ENCODE measurements at regions not wholly inside any gene's neighbourhood (a gene's known extent, or its start where the extent isn't known, plus 50 kb on each side); places are given as distances from the start of the nearest gene placed in this dataset.

DNA sequence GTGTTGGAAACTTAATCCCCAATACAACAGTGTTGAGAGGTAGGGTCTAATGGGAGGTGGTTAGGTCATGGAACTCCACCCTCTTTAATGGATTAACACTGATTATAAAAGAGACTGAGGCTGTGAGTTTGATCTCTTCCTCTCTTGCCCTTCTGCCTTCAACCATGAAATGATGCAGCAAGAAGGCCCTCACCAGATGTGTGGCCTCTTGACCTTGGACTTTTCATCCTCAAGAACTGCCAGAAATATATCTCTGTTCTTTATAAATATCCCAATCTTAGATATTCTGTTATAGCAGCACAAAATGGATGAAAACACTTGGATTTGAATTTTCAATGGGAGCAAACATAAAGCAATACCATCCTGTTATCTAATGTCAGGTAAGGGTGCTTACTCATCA is 67.6 kb downstream of the NMUR2 start:
- TF ChIP-seq, protein P1, sequence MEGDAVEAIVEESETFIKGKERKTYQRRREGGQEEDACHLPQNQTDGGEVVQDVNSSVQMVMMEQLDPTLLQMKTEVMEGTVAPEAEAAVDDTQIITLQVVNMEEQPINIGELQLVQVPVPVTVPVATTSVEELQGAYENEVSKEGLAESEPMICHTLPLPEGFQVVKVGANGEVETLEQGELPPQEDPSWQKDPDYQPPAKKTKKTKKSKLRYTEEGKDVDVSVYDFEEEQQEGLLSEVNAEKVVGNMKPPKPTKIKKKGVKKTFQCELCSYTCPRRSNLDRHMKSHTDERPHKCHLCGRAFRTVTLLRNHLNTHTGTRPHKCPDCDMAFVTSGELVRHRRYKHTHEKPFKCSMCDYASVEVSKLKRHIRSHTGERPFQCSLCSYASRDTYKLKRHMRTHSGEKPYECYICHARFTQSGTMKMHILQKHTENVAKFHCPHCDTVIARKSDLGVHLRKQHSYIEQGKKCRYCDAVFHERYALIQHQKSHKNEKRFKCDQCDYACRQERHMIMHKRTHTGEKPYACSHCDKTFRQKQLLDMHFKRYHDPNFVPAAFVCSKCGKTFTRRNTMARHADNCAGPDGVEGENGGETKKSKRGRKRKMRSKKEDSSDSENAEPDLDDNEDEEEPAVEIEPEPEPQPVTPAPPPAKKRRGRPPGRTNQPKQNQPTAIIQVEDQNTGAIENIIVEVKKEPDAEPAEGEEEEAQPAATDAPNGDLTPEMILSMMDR (IDR thresholded peaks at IDR 0.05; ENCODE audit: low read depth, low read length), result no peak
- no peak for DNase-seq (ENCODE audit: extremely low read depth, low read depth)

DNA sequence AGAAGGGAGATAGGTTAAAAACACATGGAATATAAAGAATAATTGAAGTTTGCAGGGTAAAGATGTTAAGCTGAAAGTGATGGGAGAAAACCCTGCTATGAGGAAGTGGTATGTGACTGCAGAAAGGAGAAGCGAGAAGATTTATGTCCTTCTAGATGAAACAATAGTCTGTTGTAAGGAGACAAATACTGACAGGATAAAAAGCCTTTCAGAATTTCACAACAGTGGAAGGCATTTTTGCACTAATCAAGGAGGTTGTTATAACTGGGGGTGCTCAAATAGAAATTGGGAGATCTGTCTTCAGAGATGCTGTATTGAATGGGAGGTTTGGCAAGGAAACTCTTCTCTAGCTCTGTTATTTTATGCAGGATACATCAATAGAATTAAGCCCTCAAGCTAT is 69.6 kb downstream of the NMUR2 start:
- TF ChIP-seq, protein P1 (IDR thresholded peaks at IDR 0.05; ENCODE audit: low read depth, low read length), result no peak
- no peak for DNase-seq (ENCODE audit: extremely low read depth, low read depth)

DNA sequence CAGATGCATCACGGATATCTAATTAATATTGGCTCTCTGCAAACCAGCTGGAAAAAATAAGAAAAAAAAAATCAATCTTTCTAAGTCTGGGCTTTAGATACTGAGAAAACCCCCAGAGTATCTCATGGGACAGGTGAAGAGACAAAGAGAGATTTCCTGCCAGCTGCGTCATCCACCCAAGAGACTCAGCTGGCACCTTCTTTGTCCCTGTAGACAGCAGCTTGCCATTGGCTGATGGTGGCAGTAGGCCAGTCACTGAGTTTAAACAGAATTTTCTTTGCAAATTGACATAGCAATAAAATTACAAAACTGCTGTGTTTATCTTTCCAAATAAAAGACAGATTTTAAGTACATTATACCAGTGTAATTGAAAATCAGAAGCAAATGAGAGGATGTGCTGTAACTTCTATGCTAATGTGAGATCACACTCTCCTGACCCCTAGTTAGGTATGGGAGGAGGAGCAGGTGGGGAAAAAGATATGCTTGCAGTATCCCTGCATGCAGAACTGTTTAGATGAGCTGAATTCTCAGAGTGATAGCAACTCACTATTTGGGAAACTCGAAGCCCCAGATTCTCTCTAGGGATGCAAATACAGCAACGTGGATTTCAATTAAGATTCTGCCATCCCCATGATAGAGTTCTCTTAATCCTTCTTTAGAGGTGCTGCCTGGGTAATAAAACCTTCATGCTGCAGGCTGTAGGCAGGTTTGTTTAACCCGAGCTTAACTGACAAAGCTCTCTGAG is 72.2 kb downstream of the NMUR2 start:
- TF ChIP-seq, protein P1 (IDR thresholded peaks at IDR 0.05; ENCODE audit: low read depth, low read length), result no peak
- DNase-seq (ENCODE audit: extremely low read depth, low read depth), result no peak

DNA sequence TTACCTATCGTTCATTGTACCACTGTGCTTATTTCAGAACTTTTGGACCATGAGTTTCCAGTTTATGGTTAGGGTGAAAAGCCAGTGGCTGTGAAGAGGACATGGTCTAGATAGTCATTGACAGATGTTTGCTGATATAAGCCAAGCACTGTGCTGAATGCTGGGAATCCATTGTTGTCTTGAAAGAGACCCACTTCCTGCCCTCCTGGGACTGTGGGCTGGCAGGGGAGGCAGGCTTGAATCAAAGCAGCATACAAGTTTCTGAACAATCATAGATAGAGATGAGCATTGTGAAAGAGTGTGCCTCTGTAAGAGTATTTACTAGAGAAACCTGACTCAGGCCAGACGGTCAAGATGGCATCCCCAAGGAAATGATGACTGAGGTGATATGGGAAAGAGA is 73.4 kb downstream of the NMUR2 start:
- TF ChIP-seq, protein P1 (IDR thresholded peaks at IDR 0.05; ENCODE audit: low read depth, low read length), result no peak
- DNase-seq (ENCODE audit: extremely low read depth, low read depth), result no peak

DNA sequence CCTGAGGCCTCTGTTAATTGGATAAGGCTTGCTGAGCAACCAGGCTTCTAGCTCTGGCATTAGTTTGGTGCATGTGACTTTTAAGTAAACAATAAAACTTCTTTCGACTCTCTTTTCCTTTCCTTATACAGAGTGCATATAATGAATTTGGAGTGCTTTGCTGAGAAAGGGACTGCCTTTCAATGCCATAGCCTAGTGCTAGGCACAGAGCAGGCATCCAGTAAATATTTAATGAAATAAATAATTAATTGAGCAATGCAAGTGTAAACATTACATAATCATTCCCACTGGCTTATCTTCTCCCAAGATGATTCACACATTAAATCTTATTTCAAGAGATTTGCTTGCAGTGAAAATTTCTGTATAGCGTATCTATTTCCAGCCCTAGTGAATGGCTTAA is 74.1 kb downstream of the NMUR2 start:
- TF ChIP-seq, protein P1 (IDR thresholded peaks at IDR 0.05; ENCODE audit: low read depth, low read length), result no peak

DNA sequence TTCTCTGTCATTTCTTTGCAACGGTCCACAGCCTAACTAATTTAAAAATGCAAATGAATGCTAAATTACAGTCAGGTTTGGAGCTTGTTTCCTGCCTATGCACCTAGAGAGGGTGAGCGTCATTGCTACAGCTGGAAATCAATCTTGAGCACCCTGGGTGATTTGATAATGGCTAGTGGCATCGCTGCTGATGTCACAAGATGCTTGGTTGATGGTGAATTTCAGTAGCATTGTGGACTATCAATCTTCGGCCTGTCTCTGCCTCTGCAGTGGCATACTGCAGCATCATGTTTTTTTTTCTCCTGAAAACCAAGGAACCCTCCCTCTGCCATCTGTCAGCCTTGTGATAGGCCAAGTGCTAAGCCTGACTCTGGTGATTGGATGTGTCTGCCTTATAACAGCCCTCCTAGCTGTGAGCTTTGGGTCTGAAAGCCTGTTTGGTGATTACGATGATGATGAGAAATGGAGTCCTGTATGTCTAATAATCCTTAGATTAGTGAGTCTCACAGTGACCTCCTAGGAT is 75.3 kb downstream of the NMUR2 start:
- no peak for DNase-seq (ENCODE audit: extremely low read depth, low read depth)

More for the DNA sequence above, 74.1 kb downstream of the NMUR2 start:
- DNase-seq (ENCODE audit: extremely low read depth, low read depth), result no peak

DNA sequence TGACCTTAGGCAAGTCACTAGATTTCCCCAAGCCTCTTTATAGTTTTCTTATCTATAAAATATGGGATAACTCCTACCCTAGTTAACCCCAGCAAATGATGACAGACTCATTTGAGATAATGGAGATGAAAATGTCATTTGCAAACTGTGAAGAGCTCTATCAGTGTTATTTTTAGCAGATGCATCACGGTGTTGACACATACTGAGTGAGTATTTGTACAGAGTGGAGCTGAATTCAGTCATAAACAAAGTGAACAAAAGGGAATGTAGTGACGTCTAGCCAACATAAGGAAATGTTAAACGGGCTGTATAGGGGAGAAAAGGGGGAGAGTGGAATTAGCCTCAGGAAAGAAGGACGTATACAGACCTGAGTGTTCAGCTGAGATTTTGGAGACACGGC is 75.9 kb downstream of the NMUR2 start:
- TF ChIP-seq, protein P1 (IDR thresholded peaks at IDR 0.05; ENCODE audit: low read depth, low read length), result no peak
- DNase-seq (ENCODE audit: extremely low read depth, low read depth), result no peak

More for the DNA sequence above, 75.3 kb downstream of the NMUR2 start:
- TF ChIP-seq, protein P1 (IDR thresholded peaks at IDR 0.05; ENCODE audit: low read depth, low read length), result no peak

Measured in AG09319 (cell line).